BLaER1 treated with 17β-estradiol and CSF1 and Interleukin-3, amounts not matched to agents 10 nM and 100 nM (cell line): ENCODE measurements at regions not wholly inside any gene's neighbourhood (a gene's known extent, or its start where the extent isn't known, plus 50 kb on each side); places are given as distances from the start of the nearest gene placed in this dataset.

Experiments used
- H3K27ac ChIP-seq, 11 experiments: shearing (Covaris generic); formaldehyde crosslinking; 2 replicates each; pipeline ENCODE4 v1.8.1; 2022
- H3K27me3 ChIP-seq, 11 experiments: shearing (Covaris generic); formaldehyde crosslinking; 2 replicates each; pipeline ENCODE4 v1.8.1; 2022
- H3K36me3 ChIP-seq, 11 experiments: shearing (Covaris generic); formaldehyde crosslinking; 2 replicates each; pipeline ENCODE4 v1.8.1; 2022
- H3K4me1 ChIP-seq, 10 experiments: shearing (Covaris generic); formaldehyde crosslinking; 2 replicates each; pipeline ENCODE4 v1.8.1; 2022
- H3K4me2 ChIP-seq, 11 experiments: shearing (Covaris generic); formaldehyde crosslinking; 2 replicates each; pipeline ENCODE4 v1.8.1; 2022
- H3K4me3 ChIP-seq, 10 experiments: shearing (Covaris generic); formaldehyde crosslinking; 2 replicates each; pipeline ENCODE4 v1.8.1; 2022
- H3K9ac ChIP-seq, 11 experiments: shearing (Covaris generic); formaldehyde crosslinking; 2 replicates each; pipeline ENCODE4 v1.8.1; 2022
- H3K9me3 ChIP-seq, 11 experiments: shearing (Covaris generic); formaldehyde crosslinking; replicated peaks in 1 of 11; 2 replicates each; pipeline ENCODE4 v1.8.1; 2022
- H4K20me1 ChIP-seq, 11 experiments: shearing (Covaris generic); formaldehyde crosslinking; 2 replicates each; pipeline ENCODE4 v1.8.1; 2022
- Cebpa-rat ChIP-seq, 11 experiments: shearing (Covaris generic); IDR thresholded peaks; 2 replicates each; pipeline ENCODE4 v1.8.1; 2022

DNA sequence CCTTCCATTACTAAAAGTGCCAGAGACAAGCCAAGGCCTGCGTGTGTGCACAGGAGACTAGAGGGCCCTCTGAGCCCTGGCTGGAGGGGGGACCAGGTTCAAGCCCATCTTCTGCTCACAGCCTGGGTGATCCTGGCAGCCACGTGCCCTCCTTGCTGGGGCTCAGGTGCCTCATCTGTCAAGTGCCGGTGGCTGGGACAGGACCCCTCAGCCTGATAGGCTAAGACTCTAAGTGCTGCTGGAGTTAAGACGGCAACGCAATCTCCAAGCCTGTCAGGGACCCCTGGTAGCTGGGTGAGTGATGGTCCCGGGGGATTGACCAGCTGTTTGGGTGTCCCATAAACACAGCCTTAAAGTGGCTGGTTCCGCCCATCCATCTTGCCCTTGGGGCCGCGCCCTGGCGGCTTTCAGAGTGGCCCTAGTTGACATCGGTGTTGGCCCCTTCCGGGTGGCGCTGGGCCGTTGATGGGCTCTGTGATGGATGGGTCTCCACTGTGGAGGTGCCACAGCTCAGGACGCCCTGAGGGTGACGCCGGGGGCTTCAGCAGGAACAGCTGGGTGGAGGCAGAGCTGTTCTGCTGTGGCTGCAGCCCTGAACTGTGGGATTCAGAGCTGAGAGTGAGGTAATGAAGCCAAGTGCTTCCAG lies 136.2 kb downstream of the BARX1 start:
- Histone ChIP-seq H3K4me1 (no peaks in the 10 kb centered on the region; a peak in 1 of 20 replicates), H3K36me3 (no peaks in the 10 kb centered on the region), H3K4me2 (no peak overlapping the region), H3K4me3 (no peak overlapping the region), H3K27ac (no peak overlapping the region), H3K9me3 (peaks cover 0 to 22% (median 7%) of the 10 kb centered on the region in 11 experiments; a peak in 9 of 22 replicates), H3K27me3 (no peaks in the 10 kb centered on the region), H3K9ac (no peak overlapping the region), H4K20me1 (no peaks in the 10 kb centered on the region)
- no peak for TF ChIP-seq Cebpa-rat (IDR thresholded peaks at IDR 0.05)

DNA sequence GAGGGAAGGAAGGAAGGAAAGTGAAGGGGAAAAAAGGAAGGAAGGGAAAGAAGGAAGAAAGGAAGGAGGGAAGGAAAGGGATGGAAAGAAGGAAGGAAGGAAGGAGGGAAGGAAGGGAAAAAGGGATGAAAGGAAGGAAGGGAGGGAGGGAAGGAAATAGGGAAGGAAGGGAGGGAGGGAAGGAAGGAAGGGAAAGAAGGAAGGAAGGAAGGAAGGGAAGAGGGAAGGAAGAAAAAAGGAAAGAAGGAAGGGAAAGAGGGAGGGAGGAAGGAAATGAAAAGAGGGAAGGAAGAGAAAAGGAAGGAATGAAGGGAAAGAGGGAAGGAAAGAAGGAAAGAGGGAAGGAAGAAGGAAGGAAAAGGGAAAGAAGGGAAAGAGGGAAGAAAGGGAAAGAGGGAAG lies 136.9 kb downstream of the BARX1 start:
- Histone ChIP-seq H3K9ac (no peak overlapping the region), H3K9me3 (peaks cover 0 to 21% (median 7%) of the 10 kb centered on the region in 11 experiments; a peak in 9 of 22 replicates), H3K4me2 (no peak overlapping the region), H3K27me3 (no peaks in the 10 kb centered on the region), H4K20me1 (no peaks in the 10 kb centered on the region), H3K36me3 (no peaks in the 10 kb centered on the region), H3K27ac (no peak overlapping the region), H3K4me3 (no peak overlapping the region), H3K4me1 (no peaks in the 10 kb centered on the region; a peak in 1 of 20 replicates)
- no peak for TF ChIP-seq Cebpa-rat (IDR thresholded peaks at IDR 0.05)

DNA sequence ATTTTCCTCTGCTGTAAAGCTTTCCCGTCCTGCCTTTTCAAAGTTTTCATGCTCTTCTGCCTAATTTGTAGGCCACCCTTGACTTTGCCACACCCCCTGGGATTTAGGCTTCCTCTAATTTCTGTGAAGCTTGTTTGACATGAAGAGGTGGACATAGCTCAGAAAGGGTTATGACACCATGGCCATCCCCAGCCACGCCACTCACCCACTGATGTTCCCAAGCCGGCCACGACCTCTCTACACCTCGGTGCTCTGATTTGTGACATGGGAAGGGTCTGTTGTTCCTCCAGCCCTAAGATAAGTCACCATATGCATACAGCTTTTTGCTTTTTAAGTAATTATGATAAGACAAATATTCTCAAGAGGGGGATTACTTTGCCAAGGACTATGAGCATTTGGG lies 139.5 kb downstream of the BARX1 start:
- TF ChIP-seq Cebpa-rat (IDR thresholded peaks at IDR 0.05): no peak
- H3K9me3 ChIP-seq: peaks cover 0 to 16% (median 7%) of the 10 kb centered on the region in 11 experiments; a peak in 8 of 22 replicates
- no peak overlapping the region for H3K4me2 ChIP-seq
- no peaks in the 10 kb centered on the region; a peak in 1 of 20 replicates for H3K4me1 ChIP-seq
- no peak overlapping the region for H3K9ac ChIP-seq
- H3K36me3 ChIP-seq: no peaks in the 10 kb centered on the region
- H4K20me1 ChIP-seq: no peaks in the 10 kb centered on the region
- H3K27me3 ChIP-seq: no peaks in the 10 kb centered on the region
- no peak overlapping the region for H3K4me3 ChIP-seq
- H3K27ac ChIP-seq: no peak overlapping the region

DNA sequence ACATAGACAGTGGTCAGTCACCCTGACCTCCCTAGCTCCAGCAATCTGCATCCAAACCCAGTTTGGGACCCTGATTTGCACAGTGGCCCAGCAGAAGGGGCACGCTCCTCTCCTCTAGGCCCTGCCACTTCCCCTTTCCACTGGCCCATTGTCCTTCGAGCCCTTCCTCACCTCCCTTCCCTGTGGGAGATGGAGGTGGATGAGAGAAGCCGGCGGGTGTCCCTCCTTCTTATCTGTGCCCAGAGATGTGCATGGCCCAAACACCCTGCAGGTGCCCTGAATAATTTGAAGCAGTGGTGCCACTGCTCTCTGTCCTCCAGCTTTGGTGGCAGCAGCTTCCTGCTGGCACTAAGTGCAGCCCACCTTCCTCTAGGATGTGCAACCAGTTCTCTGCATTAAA lies 140.0 kb downstream of the BARX1 start:
- H3K27me3 ChIP-seq: no peaks in the 10 kb centered on the region

DNA sequence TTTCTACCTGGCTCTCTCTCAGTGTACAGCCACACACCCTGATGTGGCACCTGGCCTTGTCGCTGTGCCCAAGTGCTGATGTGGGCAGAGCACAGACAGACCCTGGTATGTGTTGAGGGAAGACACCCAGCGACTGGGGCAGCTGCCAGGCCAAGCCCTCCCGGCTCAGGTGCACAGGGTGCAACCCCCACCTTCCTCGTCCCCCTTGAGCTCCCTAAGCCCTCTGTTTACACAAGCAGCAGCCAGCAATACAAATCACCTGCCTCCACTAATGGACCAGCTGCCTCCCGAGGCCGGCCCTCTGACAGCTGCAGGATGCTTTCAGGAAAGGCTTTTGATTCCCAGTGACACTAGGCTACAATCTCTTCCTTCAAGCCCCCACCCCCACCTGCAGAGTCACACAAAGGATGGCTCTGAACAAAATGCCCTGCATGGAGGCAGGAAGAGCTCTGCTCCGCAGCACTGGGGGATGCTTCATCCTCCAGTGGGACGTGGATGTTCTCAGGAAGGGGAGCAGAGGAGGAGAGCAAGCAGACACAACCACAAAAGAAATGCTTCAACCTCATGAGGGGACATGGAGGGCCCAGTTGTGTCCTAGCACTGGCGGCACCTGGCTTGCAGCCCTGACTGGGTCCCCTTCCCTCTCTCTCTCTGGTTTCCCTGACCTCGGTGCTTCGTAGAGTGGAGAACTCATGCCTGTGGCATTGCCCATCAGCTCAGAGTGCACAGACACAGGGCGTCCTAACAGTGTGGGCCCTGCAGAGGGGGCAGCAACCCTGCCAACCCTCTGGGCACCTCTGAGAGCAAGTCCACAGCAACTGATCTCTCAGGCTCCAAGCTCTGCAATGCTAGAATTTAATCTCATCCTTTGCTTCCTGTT lies 140.8 kb downstream of the BARX1 start:
- H3K9me3 ChIP-seq: peaks cover 0 to 11% (median 7%) of the 10 kb centered on the region in 11 experiments; a peak in 8 of 22 replicates
- no peak overlapping the region for H3K4me2 ChIP-seq
- no peak for TF ChIP-seq Cebpa-rat (IDR thresholded peaks at IDR 0.05)
- no peak overlapping the region for H3K4me3 ChIP-seq
- H4K20me1 ChIP-seq: no peaks in the 10 kb centered on the region
- H3K4me1 ChIP-seq: no peaks in the 10 kb centered on the region
- H3K27me3 ChIP-seq: no peaks in the 10 kb centered on the region
- no peaks in the 10 kb centered on the region for H3K36me3 ChIP-seq
- H3K27ac ChIP-seq: no peak overlapping the region
- no peak overlapping the region for H3K9ac ChIP-seq

More for the DNA sequence above, 140.0 kb downstream of the BARX1 start:
- Histone ChIP-seq H3K36me3 (no peaks in the 10 kb centered on the region), H3K9me3 (peaks cover 0 to 16% (median 7%) of the 10 kb centered on the region in 11 experiments; a peak in 8 of 22 replicates), H3K4me2 (no peak overlapping the region), H4K20me1 (no peaks in the 10 kb centered on the region), H3K9ac (no peak overlapping the region), H3K27ac (no peak overlapping the region), H3K4me1 (no peaks in the 10 kb centered on the region; a peak in 1 of 20 replicates), H3K4me3 (no peak overlapping the region)
- no peak for TF ChIP-seq Cebpa-rat (IDR thresholded peaks at IDR 0.05)

DNA sequence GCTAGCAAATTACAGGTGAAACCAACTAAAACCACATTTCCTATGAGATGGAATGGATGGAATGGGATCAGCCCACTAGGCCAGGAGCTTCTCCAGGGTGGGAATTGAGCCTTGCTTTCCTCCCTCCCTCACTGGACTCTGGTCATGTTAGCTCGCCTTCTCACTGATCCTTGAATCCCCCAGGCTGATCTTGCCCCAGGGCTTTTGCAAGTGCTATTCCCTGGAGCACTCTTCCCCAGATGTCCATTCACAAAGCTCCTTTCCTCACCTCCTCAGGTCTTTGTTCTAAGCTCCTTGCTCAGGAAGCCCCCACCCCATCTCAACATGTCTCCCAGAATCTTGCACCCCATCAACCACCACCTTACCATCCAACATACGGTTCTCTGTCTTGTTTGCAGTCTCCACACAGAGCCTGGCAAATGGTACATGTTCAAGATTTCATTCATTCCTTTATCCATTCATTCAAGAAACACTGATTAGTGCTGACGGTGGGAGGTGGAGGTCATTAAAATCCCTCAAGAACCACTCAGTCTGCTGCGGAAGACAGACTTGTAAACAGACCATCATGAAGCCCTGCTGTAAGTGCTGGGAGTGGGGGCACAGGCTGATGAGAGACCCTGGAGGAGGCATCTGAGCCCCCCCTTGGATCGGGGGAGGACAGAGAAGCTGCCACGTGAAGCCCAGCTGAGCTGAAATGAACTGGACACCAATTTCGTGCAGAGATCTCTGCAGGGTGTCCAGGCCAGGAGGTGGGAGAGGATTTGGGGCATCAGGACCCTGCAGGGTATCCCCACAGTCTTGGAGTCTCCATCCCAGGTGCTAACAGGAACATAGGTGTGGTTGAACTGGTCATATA lies 141.7 kb downstream of the BARX1 start:
- Histone ChIP-seq H3K9me3 (peaks cover 0 to 3% (median 0%) of the 10 kb centered on the region in 11 experiments; a peak in 7 of 22 replicates), H3K4me1 (no peaks in the 10 kb centered on the region), H3K4me2 (no peak overlapping the region), H3K9ac (no peak overlapping the region), H3K4me3 (no peak overlapping the region), H3K36me3 (no peaks in the 10 kb centered on the region), H3K27me3 (no peaks in the 10 kb centered on the region), H3K27ac (no peak overlapping the region), H4K20me1 (no peaks in the 10 kb centered on the region)
- no peak for TF ChIP-seq Cebpa-rat (IDR thresholded peaks at IDR 0.05)

DNA sequence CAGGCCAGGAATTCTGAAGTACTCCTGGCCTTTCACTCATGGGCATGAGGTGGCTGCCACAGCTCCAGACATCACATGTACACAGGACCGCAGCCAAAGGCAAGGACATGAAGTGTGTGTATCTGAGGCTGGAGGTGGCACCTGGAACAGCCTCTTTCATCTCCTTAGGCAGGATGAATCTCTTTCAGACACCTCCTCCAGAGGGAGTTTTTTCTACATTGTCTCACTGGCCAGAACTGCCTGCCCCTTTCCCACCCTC lies 142.8 kb downstream of the BARX1 start:
- H3K27ac ChIP-seq: no peak overlapping the region
- H4K20me1 ChIP-seq: no peaks in the 10 kb centered on the region
- no peaks in the 10 kb centered on the region for H3K36me3 ChIP-seq
- H3K4me1 ChIP-seq: no peaks in the 10 kb centered on the region
- no peak for TF ChIP-seq Cebpa-rat (IDR thresholded peaks at IDR 0.05)
- no peaks in the 10 kb centered on the region for H3K9me3 ChIP-seq
- H3K4me2 ChIP-seq: no peak overlapping the region
- no peak overlapping the region for H3K4me3 ChIP-seq
- no peak overlapping the region for H3K9ac ChIP-seq
- no peaks in the 10 kb centered on the region for H3K27me3 ChIP-seq

DNA sequence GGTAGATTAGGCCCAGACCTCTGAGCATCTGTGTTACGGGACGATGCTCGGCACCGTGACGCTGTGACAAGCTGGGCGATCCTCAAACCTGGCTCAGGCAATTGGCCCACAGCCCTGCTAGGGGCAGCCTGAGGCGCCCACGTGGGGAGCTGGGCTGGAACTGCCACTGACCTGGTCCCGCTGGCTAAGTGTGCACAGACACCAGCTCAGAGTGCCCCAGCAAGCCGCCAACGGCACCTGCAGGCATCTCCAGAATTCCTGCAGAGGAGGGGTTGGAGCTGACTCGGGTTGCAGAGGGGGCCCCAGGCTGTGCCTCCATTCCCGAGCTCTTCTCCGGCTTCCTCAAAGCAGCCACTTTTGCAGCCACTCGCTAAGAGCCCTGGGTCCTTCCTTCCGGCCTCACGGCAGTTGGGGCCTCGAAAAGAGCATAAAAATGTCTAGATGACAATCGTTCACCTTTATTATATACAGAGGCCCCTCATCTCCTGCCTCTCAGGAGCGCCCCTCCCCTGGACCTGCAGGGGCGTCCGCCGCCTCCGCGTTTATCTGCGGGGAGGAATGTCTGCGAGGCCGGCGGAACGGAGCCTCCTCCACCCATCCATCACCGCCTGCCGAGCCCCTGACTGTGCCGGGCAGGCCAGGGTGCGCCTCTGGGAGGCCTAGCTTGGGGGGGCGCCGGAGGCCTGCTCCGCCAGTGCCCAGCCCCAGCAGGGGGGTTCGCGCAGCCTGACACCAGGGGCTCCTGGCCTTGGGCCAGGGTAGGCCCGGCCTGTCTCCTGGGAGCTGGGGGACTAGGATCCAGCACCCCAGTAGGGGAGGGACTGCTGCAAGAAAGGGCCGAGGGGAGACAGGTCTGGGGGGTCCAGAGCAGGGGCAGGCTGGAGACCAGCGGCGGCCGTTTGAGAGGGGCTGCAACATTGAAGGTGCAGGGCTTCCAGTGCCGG lies 144.9 kb downstream of the BARX1 start:
- TF ChIP-seq Cebpa-rat (IDR thresholded peaks at IDR 0.05): no peak
- Histone ChIP-seq H3K9ac (no peak overlapping the region), H4K20me1 (no peaks in the 10 kb centered on the region), H3K4me2 (no peak overlapping the region), H3K4me3 (no peak overlapping the region), H3K36me3 (no peaks in the 10 kb centered on the region), H3K9me3 (peaks cover 0 to 10% (median 1%) of the 10 kb centered on the region in 11 experiments; a peak in 6 of 22 replicates), H3K4me1 (no peaks in the 10 kb centered on the region), H3K27me3 (no peaks in the 10 kb centered on the region), H3K27ac (no peak overlapping the region)
